AG04449 (cell line): ENCODE measurements at regions not wholly inside any gene's neighbourhood (a gene's known extent, or its start where the extent isn't known, plus 50 kb on each side); places are given as distances from the start of the nearest gene placed in this dataset.

Experiments used
- CTCF ChIA-PET: fragments of 350-600 bp; formaldehyde crosslinking; extraction: SDS; loops from one replicate; lab custom pipeline; 2021; ENCODE audit warnings: antibody characterized with exemption; lab: Yijun Ruan, JAX
- POLR2A ChIA-PET: fragments of 400-600, 350-600 bp; formaldehyde crosslinking; extraction: SDS; loops from one replicate; lab custom pipeline; 2020; ENCODE audit warnings: antibody characterized with exemption, inconsistent platforms; lab: Yijun Ruan, JAX
- DNase-seq: peaks from one replicate; pipeline ENCODE4 v3.0.0-alpha.2; 2010; ENCODE audit warnings: low read depth, low spot score
- H3K4me3 ChIP-seq: 2 replicates; pipeline ENCODE4 v1.5.1; 2011; ENCODE audit warnings: low read depth, mild to moderate bottlenecking, control low read depth, low read length
- CTCF ChIP-seq: IDR thresholded peaks from one replicate; pipeline ENCODE4 v1.5.1; 2011; ENCODE audit warnings: mild to moderate bottlenecking, moderate library complexity, low read length, control low read depth, inconsistent platforms; ENCODE audit not compliant: insufficient read depth; ENCODE audit errors: missing control alignments

GRCh38 chr21:19609611-19610010, 1206.0 kb upstream of the TMPRSS15 start:
- POLR2A ChIA-PET: no interaction called here
- CTCF ChIA-PET: no interaction called here
- H3K4me3 ChIP-seq: no peak overlapping the region
- no peak for DNase-seq
- no peak for TF ChIP-seq CTCF

- POLR2A ChIA-PET: no interaction called here
- no peak overlapping the region for H3K4me3 ChIP-seq
- CTCF ChIA-PET: no interaction called here
- no peak for DNase-seq
- TF ChIP-seq CTCF: no peak
These were observed 1218.4 kb upstream of the TMPRSS15 start for GRCh38 chr21:19621837-19622496.

GRCh38 chr21:19640964-19641363, 1237.4 kb upstream of the TMPRSS15 start:
- ChIA-PET POLR2A (no interaction called here), CTCF (no interaction called here)
- H3K4me3 ChIP-seq: no peak overlapping the region
- no peak for DNase-seq
- no peak for TF ChIP-seq CTCF

GRCh38 chr21:19648391-19648790, 1244.8 kb upstream of the TMPRSS15 start:
- H3K4me3 ChIP-seq: no peak overlapping the region
- POLR2A ChIA-PET: no interaction called here
- TF ChIP-seq CTCF: no peak
- no peak for DNase-seq
- CTCF ChIA-PET: no interaction called here

- POLR2A ChIA-PET: no interaction called here
- H3K4me3 ChIP-seq: no peak overlapping the region
- CTCF ChIA-PET: no interaction called here
- TF ChIP-seq CTCF: no peak
- no peak for DNase-seq
These were observed 1279.9 kb upstream of the TMPRSS15 start for GRCh38 chr21:19683492-19683891.

GRCh38 chr21:19684328-19684727, 1280.7 kb upstream of the TMPRSS15 start:
- DNase-seq: no peak
- POLR2A ChIA-PET: no interaction called here

More at GRCh38 chr21:19684328-19684727, 1280.7 kb upstream of the TMPRSS15 start:
- CTCF ChIA-PET: no interaction called here
- no peak overlapping the region for H3K4me3 ChIP-seq
- TF ChIP-seq CTCF: no peak
